A673 (cell line): ENCODE measurements at regions not wholly inside any gene's neighbourhood (a gene's known extent, or its start where the extent isn't known, plus 50 kb on each side); places are given as distances from the start of the nearest gene placed in this dataset.

Source experiments
- CTCF ChIP-seq: fragments of 300-800, 200-600 bp; sonication (generic); conservative IDR thresholded peaks from 2 replicates; pipeline ENCODE4 v1.5.1; 2017; ENCODE audit warnings: low read depth, mild to moderate bottlenecking, antibody characterized with exemption, low read length, moderate library complexity, mixed read lengths
- EZH2 ChIP-seq: fragments of 200-600 bp; sonication (generic); IDR thresholded peaks from 2 replicates; pipeline ENCODE4 v1.6.1; 2017; ENCODE audit warnings: borderline replicate concordance, low read depth, mild to moderate bottlenecking, mixed read lengths, antibody characterized with exemption, low read length; ENCODE audit not compliant: poor library complexity, severe bottlenecking

- TF ChIP-seq CTCF (no peak), EZH2 (no peak)
Observed at GRCh38 chr2:181241797-181242196, 215.4 kb upstream of the ITGA4 start.
